GM19452 (cell line): ENCODE measurements at regions not wholly inside any gene's neighbourhood (a gene's known extent, or its start where the extent isn't known, plus 50 kb on each side); places are given as distances from the start of the nearest gene placed in this dataset.

Experiments used
- ATAC-seq: cut with Tn5 transposase; IDR thresholded peaks from one replicate; pipeline ENCODE4 v1.9.1; 2021; ENCODE audit not compliant: unreplicated experiment

DNA sequence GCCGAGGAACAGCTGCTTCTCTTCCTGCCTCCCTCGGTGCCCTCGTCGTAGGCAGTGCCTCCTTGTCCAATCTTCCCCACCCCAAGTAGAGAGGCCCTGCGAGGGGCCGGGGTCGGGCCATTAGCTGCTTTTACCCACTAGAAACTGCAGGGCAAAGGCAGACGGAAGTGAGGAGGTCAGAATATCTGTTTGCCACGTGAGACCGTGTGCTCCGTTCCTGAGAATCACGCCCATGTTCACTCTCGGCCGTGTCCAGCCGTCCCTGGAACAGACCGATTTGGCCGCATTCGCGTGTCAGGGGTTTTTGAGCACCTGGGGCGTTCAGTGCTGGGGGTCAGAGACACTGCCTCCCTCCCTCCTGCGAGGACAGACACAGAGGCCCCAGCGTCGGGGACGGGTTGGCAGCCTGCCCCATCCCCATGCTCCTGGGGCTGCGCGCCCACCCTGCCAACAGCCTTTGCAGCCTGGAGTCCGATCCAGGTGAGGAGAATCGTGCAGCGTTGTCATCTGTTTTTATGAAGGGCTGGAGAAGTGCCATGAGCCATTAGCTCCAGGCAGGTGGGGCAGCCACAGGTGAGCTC lies 982.2 kb downstream of the BRD1 start:
- no peak for ATAC-seq

DNA sequence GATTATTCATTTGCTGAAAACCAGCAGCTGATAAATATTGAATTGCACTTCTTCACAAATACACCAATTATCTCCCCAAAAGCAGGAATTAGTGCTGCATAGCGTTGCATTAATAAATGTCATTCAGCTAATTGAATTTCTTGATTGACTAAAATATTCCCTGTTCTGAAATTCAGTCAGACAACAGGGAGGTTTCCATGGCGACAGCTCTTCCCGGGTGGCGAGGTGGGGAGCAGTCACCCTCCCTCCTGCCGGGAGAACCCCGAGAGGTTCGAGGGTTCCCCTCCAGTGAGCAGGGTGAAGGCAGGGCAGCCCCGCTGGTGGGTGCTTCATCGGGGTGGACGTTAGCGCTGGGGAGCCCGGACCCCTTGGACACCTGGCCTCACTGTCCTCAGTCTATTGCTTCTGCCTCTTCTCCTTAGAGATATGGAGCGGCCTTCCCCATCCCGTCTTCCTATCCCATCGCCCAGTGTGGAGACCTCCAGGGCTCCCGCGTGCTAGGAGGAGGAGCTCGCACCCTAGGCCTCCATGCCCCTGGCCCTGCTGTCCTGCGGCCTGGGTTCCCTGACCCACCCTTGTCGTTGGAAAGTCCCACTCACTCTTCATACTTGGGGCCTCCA lies 983.5 kb downstream of the BRD1 start:
- ATAC-seq, result no peak

DNA sequence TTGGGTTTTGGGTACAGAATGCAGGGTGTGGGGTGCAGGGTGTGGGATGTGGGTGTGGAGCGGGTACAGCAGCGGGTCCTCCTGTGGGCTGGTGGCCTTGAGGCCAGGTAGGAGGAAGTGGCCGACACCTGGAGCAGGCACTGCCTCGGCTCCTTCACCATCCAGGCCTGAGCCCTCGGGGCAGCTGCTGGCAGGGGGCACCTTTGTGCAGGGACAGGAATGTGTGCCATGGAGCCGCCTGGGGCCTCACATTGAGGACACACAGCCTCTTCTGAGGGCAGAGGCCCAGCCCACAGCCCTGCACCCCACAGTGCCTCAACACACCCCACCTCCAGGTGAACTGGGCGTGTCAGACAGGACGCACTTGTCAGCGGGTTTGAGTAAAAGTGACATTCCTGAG lies 984.0 kb downstream of the BRD1 start:
- no peak for ATAC-seq

DNA sequence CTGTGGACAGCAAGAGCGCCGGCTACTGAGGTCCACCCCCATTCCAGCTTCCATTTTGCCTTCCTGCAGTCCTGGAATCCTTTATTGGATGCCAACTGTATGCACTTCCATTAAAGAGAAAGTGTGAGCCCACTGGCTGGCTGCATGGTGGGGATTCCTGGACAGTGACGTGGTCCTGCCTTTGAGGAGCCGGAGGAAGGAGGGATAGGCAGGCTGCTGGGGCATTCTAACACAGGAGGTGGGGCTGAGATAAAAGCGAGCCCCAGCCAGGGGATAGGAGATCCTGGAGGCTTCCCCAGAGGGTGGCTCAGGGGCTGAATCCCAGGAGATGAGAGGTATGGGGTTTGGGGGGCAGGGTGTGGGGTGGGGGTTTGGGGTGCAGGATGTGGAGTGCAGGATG lies 984.7 kb downstream of the BRD1 start:
- ATAC-seq, result no peak

DNA sequence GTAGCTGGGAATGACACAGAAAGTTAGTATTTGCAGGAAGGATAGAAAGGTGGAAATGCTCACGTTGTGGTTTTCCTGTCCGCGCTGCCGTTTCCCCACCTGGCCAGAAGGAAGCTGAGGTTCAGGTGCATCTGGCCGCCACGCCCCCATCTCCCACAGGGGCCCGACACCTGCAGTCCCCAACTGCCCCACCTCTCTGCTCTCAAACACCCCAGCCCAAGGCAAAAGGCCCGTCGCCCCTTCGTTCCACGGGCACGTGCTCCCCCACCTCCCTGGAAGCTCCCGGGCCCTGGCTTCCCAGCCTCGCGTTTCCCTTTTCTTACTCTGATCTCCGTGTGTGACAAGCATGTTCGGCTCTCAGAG lies 985.1 kb downstream of the BRD1 start:
- ATAC-seq, result no peak

DNA sequence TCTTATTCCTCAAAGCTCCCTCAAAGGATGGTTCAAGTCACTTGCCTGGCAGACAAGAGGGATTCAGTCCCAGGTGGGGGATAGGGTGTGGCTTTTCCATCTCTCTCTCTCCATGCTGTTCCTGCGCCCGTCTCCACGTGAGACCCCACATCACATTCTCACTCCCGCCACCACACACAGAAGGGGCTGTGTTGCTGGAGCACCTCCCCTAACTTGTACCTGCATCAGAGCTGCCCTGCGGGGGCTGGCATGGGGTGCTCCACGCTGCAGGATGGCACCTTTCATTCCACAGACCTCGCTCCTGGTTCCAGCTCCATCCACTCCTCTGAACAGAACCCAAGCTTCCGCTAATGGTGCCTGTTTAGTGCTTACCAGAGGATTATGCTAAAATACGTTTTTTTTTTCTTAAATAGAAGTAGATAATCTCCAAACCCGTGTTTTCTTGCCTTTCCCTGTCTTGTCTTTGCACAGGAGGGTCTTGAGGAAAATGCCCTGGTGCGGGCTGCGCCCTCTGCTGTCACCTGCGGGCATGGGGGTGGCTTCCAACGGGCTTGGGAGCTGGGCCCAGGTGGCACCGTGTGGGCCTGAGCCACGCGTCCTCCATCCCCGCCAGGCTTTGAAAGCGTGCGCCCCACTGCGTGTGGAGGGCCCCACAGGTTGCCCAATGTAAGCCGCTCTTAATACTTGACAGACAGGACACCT lies 985.6 kb downstream of the BRD1 start:
- no peak for ATAC-seq

DNA sequence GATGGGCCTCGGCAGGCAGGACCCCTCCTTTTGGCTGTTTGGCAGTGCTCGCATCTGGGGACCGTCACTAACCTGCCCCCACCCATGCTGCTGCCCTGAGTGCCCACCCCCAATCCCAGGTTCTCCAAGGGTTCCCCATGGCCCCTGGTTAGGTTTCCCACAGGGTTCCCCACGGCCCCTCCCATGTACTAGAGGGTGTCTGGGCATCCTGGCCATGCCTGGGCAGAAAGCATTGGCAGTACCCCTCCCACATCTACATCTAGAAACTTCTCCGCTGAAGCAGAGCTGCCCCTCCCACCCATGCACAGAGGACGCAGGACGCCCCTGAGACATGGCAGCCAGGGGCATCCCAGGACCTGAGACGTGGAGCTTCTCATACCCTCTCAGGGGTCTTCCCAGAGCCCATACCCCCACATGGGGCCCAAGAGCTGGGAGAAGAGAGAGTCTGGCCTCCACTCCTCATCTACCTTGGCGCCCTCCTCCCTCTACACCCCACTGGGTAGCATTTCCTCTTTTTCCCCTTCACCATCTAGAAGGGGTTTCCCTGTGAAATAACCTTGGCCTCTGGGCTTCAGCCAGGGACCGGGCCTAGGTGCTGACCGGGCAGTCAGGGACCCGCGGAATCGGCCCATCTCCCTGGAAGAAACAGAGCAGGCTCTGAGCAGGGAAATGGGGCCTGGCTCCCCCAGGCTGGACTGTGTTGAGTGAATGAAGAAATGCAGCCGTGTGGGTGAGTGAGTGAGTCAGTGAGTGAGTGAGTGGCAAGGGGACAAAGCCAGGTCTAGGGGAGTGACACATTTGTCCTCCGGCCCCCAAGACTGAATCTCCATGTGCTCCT lies 987.3 kb downstream of the BRD1 start:
- no peak for ATAC-seq

DNA sequence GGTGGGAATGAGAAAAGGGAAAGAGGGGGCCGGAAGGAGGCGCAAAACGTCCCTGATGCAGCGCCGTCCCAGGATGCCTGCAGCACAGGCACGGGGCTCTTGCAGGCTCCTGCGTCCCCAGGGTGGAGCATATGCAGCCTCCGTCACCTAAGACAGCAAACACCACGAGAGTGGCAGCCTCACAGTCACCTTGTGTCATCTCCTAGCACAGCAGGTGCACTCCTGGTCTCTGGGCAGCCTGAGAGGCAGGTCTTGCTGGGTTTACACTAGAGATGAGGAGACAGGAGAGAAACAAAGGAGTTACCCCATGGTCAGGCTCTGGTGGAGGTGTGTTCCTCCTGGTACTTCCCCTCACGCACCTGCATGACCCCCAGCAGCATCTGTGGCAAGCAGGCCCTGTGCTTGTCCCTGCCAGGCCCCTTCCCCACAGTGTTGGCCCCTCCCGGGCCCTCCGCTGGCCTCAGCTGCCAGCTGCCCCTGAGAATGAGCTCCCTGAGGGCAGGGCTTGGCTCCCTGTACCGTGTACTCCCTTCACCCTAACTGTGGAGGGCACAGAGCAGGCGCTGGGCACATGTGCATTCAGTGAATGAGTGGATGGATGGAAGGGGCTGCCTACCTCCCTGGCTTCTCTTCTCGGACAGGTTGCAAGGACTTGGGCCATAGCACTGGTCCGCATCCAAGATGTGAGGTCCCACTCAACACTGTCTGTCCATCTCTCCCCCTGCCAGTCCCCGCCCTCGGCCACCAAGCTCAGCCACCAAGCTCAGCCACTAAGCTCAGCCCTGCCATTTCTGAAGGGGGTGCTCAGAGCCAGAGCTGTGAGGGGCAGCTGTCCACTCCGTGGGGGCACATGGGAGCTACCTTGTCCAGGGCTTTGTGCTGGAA lies 988.6 kb downstream of the BRD1 start:
- ATAC-seq, result no peak

DNA sequence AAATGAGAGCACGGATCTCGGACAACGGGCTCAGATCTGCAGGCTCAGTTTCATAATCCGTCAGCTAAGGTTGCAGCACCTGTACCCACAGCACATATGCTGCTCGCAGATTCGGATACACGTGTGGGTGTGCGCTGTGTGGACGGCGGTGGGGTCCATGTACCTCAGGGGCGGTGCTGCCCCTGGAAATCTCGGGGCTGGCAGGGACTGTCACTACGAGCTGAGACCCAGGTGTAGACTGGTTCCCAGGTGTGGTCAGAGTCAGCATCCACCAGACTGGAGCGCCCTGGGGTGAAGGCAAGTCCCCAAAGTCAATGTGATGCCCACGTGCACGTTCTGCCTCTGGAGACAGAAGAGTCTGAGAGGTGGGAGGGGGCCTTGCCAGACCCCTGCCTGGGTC lies 989.3 kb downstream of the BRD1 start:
- ATAC-seq, result no peak

DNA sequence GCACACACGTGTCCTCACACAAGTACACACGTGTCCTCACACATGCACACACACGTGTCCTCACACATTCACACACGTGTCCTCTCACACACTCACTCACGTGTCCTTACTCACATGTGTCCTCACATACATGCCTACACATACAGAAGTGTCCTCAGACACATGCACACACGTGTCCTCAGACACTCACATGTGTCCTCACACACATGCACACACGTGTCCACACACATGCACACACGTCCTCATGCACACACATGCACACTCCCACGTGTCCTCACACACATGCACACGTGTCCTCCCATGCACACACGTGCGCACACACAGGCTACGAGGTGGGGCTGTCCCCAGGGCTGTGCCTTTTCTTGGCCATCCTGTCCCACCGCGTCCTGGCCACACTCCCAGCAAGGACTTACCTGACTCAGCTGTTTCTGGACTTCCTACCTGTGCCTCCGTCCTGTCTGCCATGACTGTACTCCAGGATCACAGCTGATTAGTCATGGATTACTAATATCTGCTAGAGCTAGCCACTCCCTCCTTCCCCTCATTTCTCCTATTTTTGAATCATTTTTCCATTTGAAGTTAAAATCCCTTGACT lies 990.2 kb downstream of the BRD1 start:
- ATAC-seq, result no peak

DNA sequence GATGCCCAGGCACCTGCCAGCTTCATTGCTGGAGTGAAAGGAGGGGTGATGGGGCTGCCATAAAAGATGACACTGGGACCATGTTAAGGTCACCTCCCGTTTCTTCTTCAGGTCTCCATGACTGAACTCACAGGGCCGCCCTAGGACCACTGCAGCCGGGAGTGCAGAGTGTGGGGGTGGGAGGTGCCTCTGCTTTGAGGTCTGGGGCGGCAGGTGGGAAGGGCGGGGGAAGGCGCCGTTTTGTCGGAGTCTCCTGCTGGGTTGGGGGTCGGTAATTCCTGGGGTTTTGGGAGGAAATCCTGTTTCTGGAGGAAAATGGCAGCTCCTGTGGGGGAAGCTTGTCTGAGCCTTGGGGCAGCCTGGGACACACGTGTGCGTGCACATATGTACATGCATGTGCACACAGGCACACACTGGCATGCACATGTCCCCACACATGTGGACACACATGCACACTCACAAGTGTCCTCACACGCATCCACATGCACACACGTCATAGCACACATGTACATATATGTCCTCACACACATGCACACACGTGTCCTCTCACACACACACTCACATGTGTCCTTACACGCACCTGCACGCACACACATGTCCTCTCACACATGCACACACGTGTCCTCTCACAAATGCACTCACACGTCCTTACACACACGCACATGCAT lies 990.9 kb downstream of the BRD1 start:
- ATAC-seq, result no peak

DNA sequence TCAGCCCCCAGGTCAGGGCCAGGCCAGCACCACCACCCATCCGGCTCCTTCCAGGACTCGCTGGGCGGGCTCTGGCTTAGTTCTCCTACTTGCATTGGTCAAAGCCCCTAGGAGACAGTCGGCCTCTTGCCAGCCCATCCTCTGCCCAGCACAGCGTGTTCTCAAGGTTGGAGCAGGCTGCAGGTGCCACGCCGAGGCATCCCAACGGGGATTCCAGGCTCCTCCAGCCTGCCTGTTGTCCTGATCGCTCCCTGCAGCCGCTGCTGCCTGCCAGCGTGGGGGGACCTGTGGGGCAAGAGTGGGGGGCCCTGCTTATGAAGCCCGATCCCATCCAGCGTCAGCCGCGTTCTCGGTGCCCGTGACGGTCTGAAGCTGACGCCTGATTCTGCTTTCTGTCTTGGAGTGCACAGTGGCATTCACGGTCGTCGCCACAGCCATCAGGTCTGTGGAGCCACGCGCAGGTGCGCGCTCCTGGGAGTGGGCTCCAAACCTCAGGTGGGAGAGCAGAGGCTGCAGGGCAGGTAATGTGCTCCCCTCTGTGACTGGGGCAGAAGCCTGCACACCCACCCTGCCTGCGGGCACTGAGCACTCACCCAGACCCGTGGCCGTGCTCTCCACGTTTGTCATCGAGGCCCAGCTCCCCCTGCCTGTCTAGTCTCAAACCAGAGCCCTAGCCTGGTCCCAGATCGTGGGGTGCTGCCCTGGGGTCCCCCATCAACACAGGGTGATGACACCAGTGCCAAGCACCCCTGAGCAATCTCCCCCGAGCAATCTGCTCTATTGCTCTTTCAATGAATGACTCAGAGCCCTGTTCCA lies 991.6 kb downstream of the BRD1 start:
- no peak for ATAC-seq

DNA sequence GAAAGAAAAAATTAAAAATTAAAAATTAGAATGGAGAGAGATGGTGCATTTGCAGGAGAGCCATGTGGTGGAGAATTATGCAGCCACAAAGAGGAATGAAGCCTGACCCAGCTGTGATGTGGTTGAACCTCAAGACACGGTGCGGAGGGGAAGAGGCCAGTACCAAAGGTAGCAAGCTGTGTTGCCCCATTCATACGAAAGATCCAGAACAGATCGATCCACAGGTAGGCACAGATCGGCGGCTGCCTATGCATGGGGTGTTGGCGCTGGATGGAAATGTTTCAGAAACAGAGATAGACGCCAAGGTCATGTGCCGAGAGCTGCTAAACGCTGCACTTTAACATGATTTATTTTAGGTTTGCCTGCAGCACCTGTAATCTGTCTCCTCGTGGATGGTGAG lies 992.3 kb downstream of the BRD1 start:
- no peak for ATAC-seq

DNA sequence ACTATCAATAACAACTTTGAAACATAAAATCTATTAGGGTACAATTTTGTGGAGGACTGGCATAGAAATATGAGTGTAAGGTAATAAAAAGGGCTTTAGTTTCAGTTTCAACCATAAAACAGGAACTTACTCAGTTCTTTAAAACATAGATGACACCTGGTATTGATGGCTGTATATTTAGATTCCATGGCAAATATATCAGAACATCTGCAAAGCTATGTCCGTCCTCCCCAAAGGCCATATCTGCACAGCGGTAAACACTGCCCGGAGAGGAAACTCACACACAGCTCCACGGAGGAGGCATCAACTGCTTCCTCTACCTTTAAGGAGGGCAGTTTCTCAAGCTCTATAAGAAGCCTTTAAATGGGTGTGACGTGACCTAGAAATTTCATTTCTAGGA lies 993.3 kb downstream of the BRD1 start:
- no peak for ATAC-seq

DNA sequence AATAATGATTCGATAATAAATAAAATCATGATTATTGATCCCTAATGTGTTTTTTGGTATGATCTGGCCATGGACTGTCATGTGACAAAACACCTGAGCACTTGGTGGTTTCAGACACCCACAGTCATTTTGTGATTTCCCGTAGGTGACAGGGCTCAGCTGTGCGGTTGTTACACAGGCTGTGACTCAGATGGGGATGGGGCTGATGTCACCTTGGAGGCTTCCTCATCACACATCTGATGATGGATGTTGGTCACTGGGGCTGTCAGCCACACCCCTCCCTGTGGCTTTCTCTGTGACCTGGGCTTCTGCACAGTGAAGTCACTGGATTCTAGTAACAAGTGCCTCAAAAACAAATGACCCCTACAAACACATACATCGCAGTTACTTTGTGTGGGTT lies 995.1 kb downstream of the BRD1 start:
- no peak for ATAC-seq

DNA sequence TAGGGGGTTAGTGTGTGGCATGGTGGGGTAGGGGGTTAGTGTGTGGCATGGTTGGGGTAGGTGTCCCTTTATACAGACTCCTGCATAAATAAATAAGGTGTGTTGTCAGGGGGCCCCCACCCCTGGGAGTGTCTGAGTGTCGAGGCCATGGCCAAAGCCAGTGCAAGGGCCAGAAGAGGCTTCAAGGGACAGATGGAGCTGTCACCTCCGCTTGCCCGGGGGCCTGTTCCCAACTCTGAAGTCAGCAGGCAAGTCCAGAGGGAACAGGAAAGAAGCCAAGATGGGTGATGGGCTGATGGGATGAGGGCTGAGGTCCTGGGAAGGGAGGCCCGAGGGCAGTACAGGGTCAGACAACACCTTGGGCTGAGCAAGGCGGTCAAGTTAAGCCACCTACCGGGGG lies 997.8 kb downstream of the BRD1 start:
- no peak for ATAC-seq

DNA sequence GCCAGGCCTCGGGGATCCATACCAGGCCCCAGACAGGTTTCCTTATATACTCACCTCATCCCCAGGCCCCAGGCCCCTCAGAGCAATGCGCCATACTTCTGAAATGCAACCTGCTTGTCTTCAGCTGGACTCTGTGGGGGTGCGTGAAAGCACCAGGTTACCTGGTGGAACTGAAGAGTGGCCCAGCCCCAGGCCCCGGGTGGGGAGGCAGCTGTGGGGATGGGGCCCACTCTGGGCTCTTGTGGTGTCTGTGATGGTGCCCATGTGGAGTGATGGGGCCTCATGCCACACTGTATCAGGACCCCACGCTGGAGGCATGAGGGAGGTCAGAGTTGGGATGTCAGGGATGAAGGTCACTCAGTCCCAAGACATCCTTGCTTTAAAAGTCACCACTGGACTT lies 999.0 kb downstream of the BRD1 start:
- ATAC-seq, result no peak

DNA sequence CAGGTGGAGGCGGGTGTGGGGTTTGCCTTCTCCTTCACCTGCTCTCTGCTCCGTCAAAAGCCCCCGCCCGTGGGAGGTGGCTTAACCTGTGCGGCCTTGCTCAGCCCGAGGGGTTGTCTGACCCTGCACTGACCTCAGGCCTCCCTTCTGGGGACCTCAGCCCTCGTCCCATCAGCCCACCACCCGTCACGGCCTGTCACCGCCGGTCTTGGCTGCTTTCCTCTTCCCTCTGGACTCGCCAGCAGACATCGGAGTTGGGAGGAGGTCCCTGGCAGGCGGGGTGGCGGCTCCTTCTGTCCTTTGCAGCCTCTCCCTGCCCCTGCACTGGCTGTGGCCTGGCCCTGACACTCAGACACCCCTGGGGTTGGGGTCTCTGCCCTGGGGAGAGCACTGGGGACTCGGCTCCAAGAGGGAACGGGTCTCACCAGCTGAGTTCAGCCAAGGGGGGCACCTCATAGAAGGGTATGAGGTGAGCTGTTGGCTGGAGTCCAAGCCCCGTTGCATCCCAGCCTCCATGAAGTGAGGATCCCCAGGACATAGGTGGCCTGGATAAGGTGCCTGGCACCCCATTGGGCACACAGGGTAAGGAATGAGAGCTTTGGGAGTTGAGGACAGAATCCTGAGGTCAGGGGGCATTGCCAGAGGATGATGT lies 999.6 kb downstream of the BRD1 start:
- ATAC-seq, result no peak
